SIG-M5 treated with dmso at 0.1 percent for 504 hours (cell line): ENCODE measurements at regions not wholly inside any gene's neighbourhood (a gene's known extent, or its start where the extent isn't known, plus 50 kb on each side); places are given as distances from the start of the nearest gene placed in this dataset.
A peak's percentile ranks its signal among the peaks of the same experiment; 100 is the strongest.

Experiments used
- DNase-seq: peaks from one replicate; lab custom pipeline; 2025; ENCODE audit not compliant: unreplicated experiment; lab: John Stamatoyannopoulos, UW

DNA sequence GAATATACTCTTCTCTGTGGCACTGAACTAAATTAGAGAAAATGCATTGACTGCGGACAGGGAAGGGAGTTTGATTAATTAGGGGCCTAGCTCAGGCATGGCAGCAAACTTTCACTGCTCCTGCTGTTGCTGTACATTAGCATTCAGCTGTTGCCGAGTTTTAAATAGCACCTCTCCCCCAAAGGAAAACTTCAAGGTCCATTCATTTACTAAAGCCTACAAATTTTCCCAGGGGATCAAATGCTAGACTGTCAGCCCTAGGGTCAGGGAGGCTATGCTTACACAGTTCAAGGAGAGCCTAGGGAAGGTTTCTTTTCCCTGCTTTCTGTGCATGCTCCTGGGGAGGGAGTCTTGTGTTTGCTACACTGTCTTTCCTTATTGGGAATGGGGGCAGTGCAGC is 60.0 kb upstream of the GZMB start:
- no peak for DNase-seq

DNA sequence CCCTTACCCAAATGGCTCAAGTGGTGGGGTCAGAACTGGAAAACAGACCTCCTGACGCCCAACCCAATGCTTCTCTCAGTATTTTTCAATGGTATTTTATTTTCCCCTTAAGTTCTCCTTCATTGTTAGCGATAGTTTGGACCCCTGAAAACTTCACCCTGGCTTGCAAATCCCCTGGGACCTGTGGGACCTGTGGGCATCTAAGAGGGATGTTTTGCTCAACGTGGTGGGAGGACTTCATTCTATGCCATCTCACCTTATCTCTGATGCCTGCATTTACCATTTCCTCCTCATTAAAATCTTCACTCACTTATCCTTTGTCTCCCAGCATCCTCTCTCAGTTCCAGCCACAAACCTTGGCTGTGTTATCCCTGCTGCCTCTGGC is 59.4 kb upstream of the GZMB start:
- no peak for DNase-seq

DNA sequence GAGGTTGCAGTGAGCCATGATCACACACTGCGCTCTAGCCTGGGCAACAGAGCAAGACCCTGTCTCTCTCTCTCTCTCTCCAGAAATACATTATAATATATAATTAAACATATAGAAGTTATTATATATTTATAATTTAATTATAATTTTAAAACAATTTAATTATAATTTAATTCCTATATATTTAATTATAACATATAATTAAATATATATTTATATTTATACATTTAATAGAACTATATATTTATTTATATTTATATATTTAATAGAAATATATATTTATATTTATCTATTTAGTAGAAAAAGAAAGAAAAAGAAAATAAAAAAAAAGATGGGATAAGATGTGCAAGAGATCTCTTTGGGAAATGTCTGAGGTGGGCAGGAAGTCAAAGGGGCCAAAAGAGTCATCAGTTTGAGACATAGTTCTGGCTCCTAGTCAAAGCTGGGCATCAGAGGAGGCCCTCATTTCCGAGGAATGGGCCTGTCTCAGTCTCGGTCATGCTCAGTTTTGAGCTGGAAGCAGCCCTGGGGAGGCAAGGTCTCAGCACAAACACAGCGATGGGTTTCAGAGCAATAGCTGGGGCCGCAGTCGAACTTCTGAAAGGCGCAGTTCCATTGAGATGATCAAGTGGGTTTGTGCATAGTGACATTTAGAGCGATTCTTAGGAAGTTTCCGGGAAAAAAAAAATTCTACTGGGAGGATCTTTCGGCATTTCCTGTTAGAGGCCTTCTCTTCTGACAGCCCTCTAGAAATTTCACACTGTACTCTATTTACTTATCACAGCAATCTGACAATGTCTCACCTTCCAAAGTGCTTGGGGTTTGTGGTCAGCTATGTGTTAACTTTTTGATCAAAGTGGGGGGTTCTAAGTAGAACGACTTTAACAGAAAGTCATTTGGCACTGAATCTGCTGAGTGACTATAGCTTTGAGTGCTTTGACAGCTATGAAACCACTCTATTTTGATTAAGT is 58.7 kb upstream of the GZMB start:
- no peak for DNase-seq

DNA sequence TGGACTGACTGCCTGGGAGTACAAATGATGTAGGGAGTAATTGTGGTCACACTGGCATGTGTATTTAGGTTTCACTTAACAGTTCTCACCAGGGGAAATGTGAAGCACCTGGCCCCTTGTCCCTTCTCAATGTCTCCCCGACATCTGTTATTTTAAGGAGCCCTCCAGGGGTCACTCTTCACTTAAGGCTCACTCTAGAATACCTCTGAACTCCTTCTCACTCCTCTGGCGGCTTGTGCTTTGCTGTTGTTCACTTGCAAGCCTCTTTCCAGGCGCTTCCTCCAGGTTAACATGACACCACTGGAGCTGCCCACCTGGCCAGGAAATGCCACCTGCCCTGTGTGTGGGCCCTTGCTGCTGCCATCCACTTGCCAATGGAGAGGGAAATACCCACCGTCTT is 56.5 kb upstream of the GZMB start:
- DNase-seq, result no peak

DNA sequence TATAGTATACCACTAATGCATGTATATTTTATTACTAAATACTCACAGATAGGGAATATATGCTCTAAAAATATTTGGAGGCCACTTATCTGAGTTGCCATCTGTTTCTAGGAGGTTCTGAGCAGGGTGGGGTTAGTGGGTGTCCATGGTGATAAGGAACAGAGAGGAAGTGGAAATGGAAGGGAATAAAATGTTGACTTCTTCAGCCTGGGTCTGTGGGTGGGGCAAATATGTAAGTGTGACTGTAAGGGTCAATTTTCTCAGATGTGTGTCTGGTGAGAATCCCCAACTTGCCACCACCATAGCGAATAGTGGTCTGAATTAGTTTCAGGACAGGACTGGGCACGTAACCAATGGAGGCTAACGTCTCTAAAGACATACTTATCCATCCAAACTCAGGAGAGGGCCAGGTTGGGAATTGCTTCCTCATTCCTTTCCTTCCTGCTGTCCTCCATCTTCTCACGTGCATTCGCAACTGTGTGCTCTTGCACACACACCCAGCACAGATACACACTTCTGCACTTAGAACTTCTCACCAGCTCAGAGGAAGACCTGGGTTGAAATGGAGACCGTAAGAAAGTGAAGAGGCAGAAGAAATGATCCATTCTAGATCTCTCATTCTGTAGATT is 54.2 kb upstream of the GZMB start:
- DNase-seq, result peak; percentile 8
